GM23338 (cell line): ENCODE measurements at regions not wholly inside any gene's neighbourhood (a gene's known extent, or its start where the extent isn't known, plus 50 kb on each side); places are given as distances from the start of the nearest gene placed in this dataset.

ENCODE experiments used
- ATAC-seq: fragments of 200-7000 bp; cut with Tn5 transposase; 3 replicates; pipeline ENCODE4 v1.9.1; 2020
- DNase-seq: peaks from one replicate; pipeline ENCODE4 v3.0.0-alpha.2; 2015; ENCODE audit warnings: low spot score
- H2AFZ ChIP-seq: fragments of 200-600 bp; sonication (generic); 2 replicates; pipeline ENCODE4 v1.8.0; 2016; ENCODE audit warnings: antibody characterized with exemption, mild to moderate bottlenecking, moderate library complexity
- H3F3A ChIP-seq: fragments of 200-600 bp; sonication (generic); replicated peaks from 2 replicates; pipeline ENCODE4 v1.8.0; 2017; ENCODE audit warnings: antibody characterized with exemption, mixed run types, low read depth
- H3K27ac ChIP-seq: fragments of 200-600 bp; sonication (generic); 2 replicates; pipeline ENCODE4 v1.6.1; 2016; ENCODE audit warnings: low read depth
- H3K27me3 ChIP-seq: fragments of 200-600 bp; sonication (generic); 2 replicates; pipeline ENCODE4 v1.8.0; 2016; ENCODE audit warnings: mild to moderate bottlenecking, mixed run types, moderate library complexity; ENCODE audit not compliant: insufficient read depth
- H3K36me3 ChIP-seq: fragments of 200-600 bp; sonication (generic); 2 replicates; pipeline ENCODE4 v1.8.0; 2016; ENCODE audit warnings: mild to moderate bottlenecking; ENCODE audit not compliant: insufficient read depth
- H3K4me1 ChIP-seq: fragments of 200-600 bp; sonication (generic); 2 replicates; pipeline ENCODE4 v1.8.0; 2016; ENCODE audit warnings: mild to moderate bottlenecking, moderate library complexity; ENCODE audit not compliant: insufficient read depth
- H3K4me2 ChIP-seq: fragments of 200-600 bp; sonication (generic); 2 replicates; pipeline ENCODE4 v1.7.1; 2017; ENCODE audit warnings: mixed run types
- H3K4me3 ChIP-seq: fragments of 200-600 bp; sonication (generic); 2 replicates; pipeline ENCODE4 v1.6.1; 2016; ENCODE audit warnings: mixed run types
- H3K79me2 ChIP-seq: fragments of 200-600 bp; sonication (generic); replicated peaks from 2 replicates; pipeline ENCODE4 v1.8.0; 2017; ENCODE audit warnings: mild to moderate bottlenecking; ENCODE audit not compliant: insufficient read depth
- H3K9me2 ChIP-seq: fragments of 200-600 bp; sonication (generic); 2 replicates; pipeline ENCODE4 v1.8.0; 2017; ENCODE audit not compliant: insufficient read depth
- H4K20me1 ChIP-seq: fragments of 200-600 bp; sonication (generic); replicated peaks from 2 replicates; pipeline ENCODE4 v1.8.0; 2017; ENCODE audit warnings: mild to moderate bottlenecking; ENCODE audit not compliant: insufficient read depth
- H3K27ac Mint-ChIP-seq: 2 replicates; pipeline ENCODE4 v1.8.0; 2020; ENCODE audit warnings: inconsistent platforms, mild to moderate bottlenecking, moderate library complexity, mixed read lengths
- H3K27me3 Mint-ChIP-seq: 3 replicates; pipeline ENCODE4 v1.8.0; 2022; ENCODE audit warnings: low read depth, mild to moderate bottlenecking, moderate library complexity, mixed read lengths, inconsistent platforms; ENCODE audit not compliant: insufficient read depth, poor library complexity
- H3K36me3 Mint-ChIP-seq: 3 replicates; pipeline ENCODE4 v1.8.0; 2021; ENCODE audit warnings: low read depth, mild to moderate bottlenecking, inconsistent platforms, moderate library complexity, mixed read lengths
- H3K4me1 Mint-ChIP-seq: 3 replicates; pipeline ENCODE4 v1.8.0; 2020; ENCODE audit warnings: mild to moderate bottlenecking, inconsistent platforms, mixed read lengths
- H3K4me3 Mint-ChIP-seq: 3 replicates; pipeline ENCODE4 v1.8.0; 2021; ENCODE audit warnings: moderate library complexity, mild to moderate bottlenecking, inconsistent platforms, mixed read lengths
- H3K9me3 Mint-ChIP-seq: 3 replicates; pipeline ENCODE4 v1.8.0; 2020; ENCODE audit warnings: moderate library complexity, mild to moderate bottlenecking, inconsistent platforms, mixed read lengths
- CREB1 ChIP-seq: fragments of 250-450 bp; sonication (Bioruptor Pico); IDR thresholded peaks from 2 replicates; pipeline ENCODE4 v1.5.0; 2020; ENCODE audit warnings: low read depth, mild to moderate bottlenecking, moderate library complexity
- EZH2 ChIP-seq: fragments of 200-600 bp; sonication (generic); IDR thresholded peaks from one replicate; pipeline ENCODE4 v1.8.0; 2017; ENCODE audit warnings: antibody characterized with exemption, mild to moderate bottlenecking, low read depth; ENCODE audit not compliant: unreplicated experiment
- EZH2phosphoT487 ChIP-seq: fragments of 200-600 bp; sonication (generic); IDR thresholded peaks from one replicate; pipeline ENCODE4 v1.8.1; 2018; ENCODE audit warnings: antibody characterized with exemption; ENCODE audit not compliant: unreplicated experiment
- JUNB ChIP-seq: IDR thresholded peaks from one replicate; pipeline ENCODE4 v1.6.1; 2016; ENCODE audit warnings: antibody characterized with exemption; ENCODE audit not compliant: unreplicated experiment
- NANOG ChIP-seq: IDR thresholded peaks from 2 replicates; pipeline ENCODE4 v1.6.1; 2016; ENCODE audit warnings: antibody characterized with exemption, borderline replicate concordance
- POLR2AphosphoS5 ChIP-seq: IDR thresholded peaks from 2 replicates; pipeline ENCODE4 v1.6.1; 2016; ENCODE audit warnings: antibody characterized with exemption, low read depth
- STAT1 ChIP-seq: IDR thresholded peaks from one replicate; pipeline ENCODE4 v1.6.1; 2016; ENCODE audit warnings: antibody characterized with exemption; ENCODE audit not compliant: unreplicated experiment
- ZNF331 ChIP-seq: fragments of 250-450 bp; sonication (Bioruptor Pico); IDR thresholded peaks from 2 replicates; pipeline ENCODE4 v1.5.0; 2020; ENCODE audit warnings: low read depth, mild to moderate bottlenecking, moderate library complexity
- TF ChIP-seq, protein P1 (sequence below), 2 experiments: fragments of 200-600 bp in 1 of 2; sonication (generic) in 1 of 2; conservative IDR thresholded peaks; 2 replicates each; pipeline versions ENCODE4 v1.5.1 to v1.6.1; 2016 to 2017; ENCODE audit warnings: antibody characterized with exemption in 2 of 2, low read depth in 2 of 2, mild to moderate bottlenecking in 2 of 2, moderate library complexity in 1 of 2
- TF ChIP-seq, protein P2 (sequence below): IDR thresholded peaks from 2 replicates; pipeline ENCODE4 v1.6.1; 2016; ENCODE audit warnings: antibody characterized with exemption
- TF ChIP-seq, protein P3 (sequence below): IDR thresholded peaks from one replicate; pipeline ENCODE4 v1.6.1; 2018; ENCODE audit warnings: antibody characterized with exemption; ENCODE audit not compliant: unreplicated experiment

DNA sequence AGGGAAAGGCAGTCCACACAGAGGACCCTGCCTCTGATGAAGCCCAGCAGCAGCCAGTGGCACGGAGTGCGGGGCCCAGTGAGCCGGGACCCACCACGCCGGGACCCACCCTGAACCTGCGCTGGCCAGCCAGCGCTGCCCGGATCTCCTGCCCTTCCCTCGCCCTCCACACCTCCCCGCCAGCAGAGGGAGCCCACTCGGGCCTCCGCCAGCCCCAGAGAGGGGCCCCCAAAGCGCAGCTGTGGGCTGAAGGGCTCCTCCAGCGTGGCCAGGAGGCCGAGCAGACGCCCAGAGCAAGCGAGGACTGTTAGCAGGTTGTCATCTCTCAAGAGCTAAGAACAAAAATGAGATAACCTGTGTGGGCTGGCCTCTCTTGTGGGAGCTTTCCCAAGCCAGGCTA lies 81.3 kb upstream of the ATP10A start:
- Histone ChIP-seq H3K9me2 (no peaks in the 10 kb centered on the region), H2AFZ (no peak overlapping the region; the same call in 1 of the 2 replicates), H3K36me3 (no peaks in the 10 kb centered on the region), H3K27me3 (no peaks in the 10 kb centered on the region), H4K20me1 (no peaks in the 10 kb centered on the region), H3F3A (no peaks in the 10 kb centered on the region), H3K27ac (no peak overlapping the region), H3K4me2 (no peak overlapping the region), H3K4me1 (peaks cover 10% of the 10 kb centered on the region), H3K4me3 (no peak overlapping the region), H3K79me2 (no peaks in the 10 kb centered on the region)
- Mint-ChIP-seq H3K4me1 (peaks cover 14% of the 10 kb centered on the region), H3K27ac (no peak overlapping the region), H3K36me3 (peaks cover 5% of the 10 kb centered on the region; the same call in 1 of the 3 replicates), H3K4me3 (no peak overlapping the region), H3K27me3 (peaks cover 5% of the 10 kb centered on the region), H3K9me3 (peaks cover 8% of the 10 kb centered on the region)
- TF ChIP-seq JUNB = no peak
- TF ChIP-seq, protein P1, sequence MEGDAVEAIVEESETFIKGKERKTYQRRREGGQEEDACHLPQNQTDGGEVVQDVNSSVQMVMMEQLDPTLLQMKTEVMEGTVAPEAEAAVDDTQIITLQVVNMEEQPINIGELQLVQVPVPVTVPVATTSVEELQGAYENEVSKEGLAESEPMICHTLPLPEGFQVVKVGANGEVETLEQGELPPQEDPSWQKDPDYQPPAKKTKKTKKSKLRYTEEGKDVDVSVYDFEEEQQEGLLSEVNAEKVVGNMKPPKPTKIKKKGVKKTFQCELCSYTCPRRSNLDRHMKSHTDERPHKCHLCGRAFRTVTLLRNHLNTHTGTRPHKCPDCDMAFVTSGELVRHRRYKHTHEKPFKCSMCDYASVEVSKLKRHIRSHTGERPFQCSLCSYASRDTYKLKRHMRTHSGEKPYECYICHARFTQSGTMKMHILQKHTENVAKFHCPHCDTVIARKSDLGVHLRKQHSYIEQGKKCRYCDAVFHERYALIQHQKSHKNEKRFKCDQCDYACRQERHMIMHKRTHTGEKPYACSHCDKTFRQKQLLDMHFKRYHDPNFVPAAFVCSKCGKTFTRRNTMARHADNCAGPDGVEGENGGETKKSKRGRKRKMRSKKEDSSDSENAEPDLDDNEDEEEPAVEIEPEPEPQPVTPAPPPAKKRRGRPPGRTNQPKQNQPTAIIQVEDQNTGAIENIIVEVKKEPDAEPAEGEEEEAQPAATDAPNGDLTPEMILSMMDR (conservative IDR thresholded peaks at IDR 0.05; ENCODE audit: low read depth in 2 of 2) = peak; percentile 25 to 48
- ATAC-seq (peak; percentile 46; the same call in 2 of the 3 replicates), DNase-seq (peak; percentile 16)

DNA sequence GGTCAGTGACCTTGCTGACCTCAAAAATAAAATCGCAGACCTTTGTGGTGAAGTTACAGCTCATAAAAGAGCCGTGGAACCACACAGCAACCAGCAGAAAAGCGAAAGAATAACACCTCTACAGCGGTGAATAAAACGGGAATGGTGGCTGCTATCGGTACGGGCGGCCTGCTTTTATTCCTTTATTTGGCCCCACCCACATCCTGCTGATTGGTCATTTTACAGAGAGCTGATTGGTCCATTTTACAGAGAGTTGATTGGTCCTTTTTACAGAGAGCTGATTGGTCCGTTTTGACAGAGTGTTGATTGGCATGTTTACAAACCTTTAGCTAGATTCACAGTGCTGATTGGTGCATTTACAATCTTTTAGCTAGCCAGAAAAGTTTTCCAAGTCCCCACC lies 80.7 kb upstream of the ATP10A start:
- H3K4me3 Mint-ChIP-seq = no peak overlapping the region
- H2AFZ ChIP-seq = no peak overlapping the region
- no peak overlapping the region for H3K4me3 ChIP-seq
- no peaks in the 10 kb centered on the region for H3K27me3 ChIP-seq
- H3K4me1 ChIP-seq = peaks cover 10% of the 10 kb centered on the region
- no peaks in the 10 kb centered on the region for H3K79me2 ChIP-seq
- H4K20me1 ChIP-seq = no peaks in the 10 kb centered on the region
- no peak overlapping the region for H3K4me2 ChIP-seq
- no peaks in the 10 kb centered on the region for H3K36me3 ChIP-seq
- H3K36me3 Mint-ChIP-seq = peaks cover 3% of the 10 kb centered on the region; the same call in 1 of the 3 replicates
- peaks cover 8% of the 10 kb centered on the region for H3K9me3 Mint-ChIP-seq
- H3K9me2 ChIP-seq = no peaks in the 10 kb centered on the region
- H3K27ac Mint-ChIP-seq = no peak overlapping the region
- DNase-seq (no peak), ATAC-seq (no peak)
- H3K27me3 Mint-ChIP-seq = peaks cover 5% of the 10 kb centered on the region
- H3K27ac ChIP-seq = no peak overlapping the region
- H3F3A ChIP-seq = no peaks in the 10 kb centered on the region
- H3K4me1 Mint-ChIP-seq = peaks cover 14% of the 10 kb centered on the region
- TF ChIP-seq STAT1 (no peak), EZH2phosphoT487 (no peak), NANOG (no peak), ZNF331 (CRISPR knock-in tag) (no peak), CREB1 (CRISPR knock-in tag) (no peak), POLR2AphosphoS5 (no peak), JUNB (no peak), EZH2 (no peak)
- TF ChIP-seq, protein P2, sequence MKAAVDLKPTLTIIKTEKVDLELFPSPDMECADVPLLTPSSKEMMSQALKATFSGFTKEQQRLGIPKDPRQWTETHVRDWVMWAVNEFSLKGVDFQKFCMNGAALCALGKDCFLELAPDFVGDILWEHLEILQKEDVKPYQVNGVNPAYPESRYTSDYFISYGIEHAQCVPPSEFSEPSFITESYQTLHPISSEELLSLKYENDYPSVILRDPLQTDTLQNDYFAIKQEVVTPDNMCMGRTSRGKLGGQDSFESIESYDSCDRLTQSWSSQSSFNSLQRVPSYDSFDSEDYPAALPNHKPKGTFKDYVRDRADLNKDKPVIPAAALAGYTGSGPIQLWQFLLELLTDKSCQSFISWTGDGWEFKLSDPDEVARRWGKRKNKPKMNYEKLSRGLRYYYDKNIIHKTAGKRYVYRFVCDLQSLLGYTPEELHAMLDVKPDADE = no peak
- TF ChIP-seq, protein P1 (conservative IDR thresholded peaks at IDR 0.05; ENCODE audit: low read depth in 2 of 2) = no peak
- TF ChIP-seq, protein P3, sequence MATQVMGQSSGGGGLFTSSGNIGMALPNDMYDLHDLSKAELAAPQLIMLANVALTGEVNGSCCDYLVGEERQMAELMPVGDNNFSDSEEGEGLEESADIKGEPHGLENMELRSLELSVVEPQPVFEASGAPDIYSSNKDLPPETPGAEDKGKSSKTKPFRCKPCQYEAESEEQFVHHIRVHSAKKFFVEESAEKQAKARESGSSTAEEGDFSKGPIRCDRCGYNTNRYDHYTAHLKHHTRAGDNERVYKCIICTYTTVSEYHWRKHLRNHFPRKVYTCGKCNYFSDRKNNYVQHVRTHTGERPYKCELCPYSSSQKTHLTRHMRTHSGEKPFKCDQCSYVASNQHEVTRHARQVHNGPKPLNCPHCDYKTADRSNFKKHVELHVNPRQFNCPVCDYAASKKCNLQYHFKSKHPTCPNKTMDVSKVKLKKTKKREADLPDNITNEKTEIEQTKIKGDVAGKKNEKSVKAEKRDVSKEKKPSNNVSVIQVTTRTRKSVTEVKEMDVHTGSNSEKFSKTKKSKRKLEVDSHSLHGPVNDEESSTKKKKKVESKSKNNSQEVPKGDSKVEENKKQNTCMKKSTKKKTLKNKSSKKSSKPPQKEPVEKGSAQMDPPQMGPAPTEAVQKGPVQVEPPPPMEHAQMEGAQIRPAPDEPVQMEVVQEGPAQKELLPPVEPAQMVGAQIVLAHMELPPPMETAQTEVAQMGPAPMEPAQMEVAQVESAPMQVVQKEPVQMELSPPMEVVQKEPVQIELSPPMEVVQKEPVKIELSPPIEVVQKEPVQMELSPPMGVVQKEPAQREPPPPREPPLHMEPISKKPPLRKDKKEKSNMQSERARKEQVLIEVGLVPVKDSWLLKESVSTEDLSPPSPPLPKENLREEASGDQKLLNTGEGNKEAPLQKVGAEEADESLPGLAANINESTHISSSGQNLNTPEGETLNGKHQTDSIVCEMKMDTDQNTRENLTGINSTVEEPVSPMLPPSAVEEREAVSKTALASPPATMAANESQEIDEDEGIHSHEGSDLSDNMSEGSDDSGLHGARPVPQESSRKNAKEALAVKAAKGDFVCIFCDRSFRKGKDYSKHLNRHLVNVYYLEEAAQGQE = no peak
